Stimulated activated CD8-positive, alpha-beta memory T cell treated with anti-CD3 and anti-CD28 coated beads, Interleukin-7, amount 100 ng/mL, for 1 hour (primary cell): ENCODE measurements at regions not wholly inside any gene's neighbourhood (a gene's known extent, or its start where the extent isn't known, plus 50 kb on each side); places are given as distances from the start of the nearest gene placed in this dataset.

ENCODE experiments used
- DNase-seq, 2 donors: peaks; one replicate each; pipeline ENCODE4 v3.0.0-alpha.2; 2020; ENCODE audit warnings: low read depth in 2 of 2

DNA sequence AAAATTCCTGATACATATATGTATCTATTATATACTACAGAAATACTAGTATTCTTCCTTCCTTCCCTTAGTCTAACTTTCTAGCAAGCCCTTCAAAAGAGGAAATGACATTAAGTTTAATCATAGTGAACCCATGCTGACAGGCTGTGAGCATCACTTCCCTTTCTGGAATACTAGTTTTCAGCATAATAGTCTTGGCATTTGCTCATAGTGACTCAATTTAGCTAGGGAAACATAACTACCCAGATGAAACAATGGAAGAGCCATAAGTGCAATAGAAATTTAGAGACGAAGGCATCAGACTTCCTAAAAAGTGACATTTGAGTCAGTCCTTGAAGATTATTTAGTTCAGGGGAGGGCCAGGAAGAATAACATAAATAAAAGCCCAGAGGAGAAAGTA, 184.5 kb upstream of the CRY1 start:
- no peak for DNase-seq

DNA sequence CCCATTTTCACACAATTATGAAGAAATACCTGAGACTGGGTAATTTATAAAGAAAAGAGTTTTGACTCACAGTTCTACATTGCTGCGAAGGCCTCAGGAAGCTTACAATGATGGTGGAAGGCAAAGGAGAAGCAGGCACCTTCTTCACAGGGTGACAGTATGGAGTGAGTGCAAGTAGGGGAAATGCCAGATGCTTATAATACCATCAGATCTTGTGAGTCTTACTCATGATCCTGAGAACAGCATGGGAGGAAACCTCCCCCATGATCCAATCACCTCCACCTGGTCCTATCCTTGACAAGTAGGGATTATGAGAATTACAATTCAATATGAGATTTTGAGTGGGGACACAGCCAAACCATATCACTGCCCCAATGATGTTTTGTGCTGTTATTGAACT, 189.3 kb upstream of the CRY1 start:
- no peak for DNase-seq

DNA sequence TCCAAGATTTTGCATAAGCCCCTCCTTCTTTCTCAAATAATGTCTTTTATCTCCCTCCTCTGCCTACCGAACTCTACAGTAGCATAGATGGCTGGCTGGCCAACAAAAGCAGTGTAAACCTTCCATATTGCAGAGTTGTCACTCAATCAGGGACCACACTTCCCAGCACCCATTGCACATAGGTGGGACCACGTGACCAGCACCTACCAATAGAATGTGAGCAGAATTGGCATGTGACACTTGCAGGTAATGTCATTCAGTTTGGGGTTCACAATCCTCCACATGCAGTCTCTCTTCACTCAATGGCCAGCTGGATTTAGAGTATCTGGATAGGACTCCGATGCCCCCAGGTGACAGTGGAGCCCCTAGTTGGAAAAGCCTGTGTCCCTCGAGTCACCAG, 190.3 kb upstream of the CRY1 start:
- DNase-seq = no peak

DNA sequence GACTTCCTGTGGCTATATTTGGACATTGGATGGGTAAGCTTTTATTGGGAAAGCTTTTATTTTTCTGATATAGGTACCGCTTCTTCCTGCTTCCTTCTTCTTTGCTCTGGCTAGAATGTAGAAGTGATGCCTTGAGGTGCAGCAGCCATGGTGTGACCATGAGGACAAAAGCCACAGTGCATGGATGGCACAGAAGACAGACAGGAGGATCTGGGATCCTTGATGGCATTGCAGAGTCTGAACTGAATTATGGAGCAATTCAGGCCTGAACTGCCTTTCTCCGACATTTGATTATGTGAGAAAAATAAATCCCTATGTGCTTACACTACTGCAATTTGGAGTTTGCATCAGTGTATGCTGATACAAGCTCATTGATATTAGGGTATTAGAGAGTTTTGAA, 191.3 kb upstream of the CRY1 start:
- DNase-seq = no peak

- DNase-seq = no peak
These were observed 194.4 kb upstream of the CRY1 start for GRCh38 chr12:107287436-107288413.

DNA sequence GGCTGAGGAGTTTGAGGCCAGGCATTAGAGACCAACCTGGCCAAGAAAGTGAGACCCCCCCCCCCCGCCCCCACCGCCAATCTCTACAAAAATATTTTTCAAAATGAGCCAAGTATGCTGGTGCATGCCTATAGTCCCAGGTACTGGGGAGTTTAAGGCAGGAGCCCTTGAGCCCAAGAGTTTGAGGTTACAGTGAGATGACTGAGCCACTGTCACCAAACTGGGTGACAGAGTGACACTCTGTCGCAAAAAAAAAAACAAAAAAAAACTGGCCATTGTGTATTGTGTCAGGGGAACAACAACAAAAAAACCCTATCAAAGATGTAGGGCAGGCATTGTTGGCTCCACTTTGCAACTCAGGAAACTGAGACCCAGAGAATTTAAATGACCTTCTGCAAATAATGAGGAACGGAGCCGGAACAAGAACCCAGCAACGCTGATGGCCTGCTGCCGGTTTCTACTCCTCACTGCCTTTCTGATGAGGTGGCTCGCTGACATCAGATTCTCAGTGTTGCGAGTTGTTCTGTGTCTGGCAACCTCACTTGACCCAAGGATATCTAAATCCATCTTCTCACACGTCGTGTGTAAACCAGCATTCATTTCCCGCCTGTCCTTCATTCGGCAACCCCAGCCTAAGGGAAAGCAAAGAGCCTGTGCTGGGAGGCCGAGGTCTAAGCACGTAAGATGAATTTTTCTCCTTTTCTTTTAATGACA, 195.2 kb upstream of the CRY1 start:
- no peak for DNase-seq

GRCh38 chr12:107291018-107291417, 197.7 kb upstream of the CRY1 start:
- no peak for DNase-seq

DNA sequence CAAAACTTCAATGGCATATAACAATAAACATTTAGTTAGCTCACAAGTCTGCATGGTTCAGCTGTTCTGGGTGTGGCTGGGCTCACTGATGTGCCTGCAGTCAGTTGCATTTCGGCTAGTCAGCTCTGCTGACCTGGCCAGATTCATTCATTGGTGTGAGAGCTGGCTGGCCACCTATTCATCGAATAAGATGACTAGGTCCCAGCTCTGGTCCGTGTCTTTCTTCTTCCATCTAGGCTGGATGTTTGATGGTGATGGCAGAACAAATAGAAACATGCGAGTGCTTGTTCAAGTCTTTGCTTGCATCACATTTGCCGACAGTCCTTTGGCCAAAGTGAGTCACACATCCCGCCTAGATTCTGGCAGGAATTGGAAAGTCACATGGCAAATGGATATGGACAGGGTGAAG, 203.3 kb upstream of the CRY1 start:
- no peak for DNase-seq

- DNase-seq = no peak
These were observed 209.4 kb upstream of the CRY1 start for GRCh38 chr12:107302649-107303341.

DNA sequence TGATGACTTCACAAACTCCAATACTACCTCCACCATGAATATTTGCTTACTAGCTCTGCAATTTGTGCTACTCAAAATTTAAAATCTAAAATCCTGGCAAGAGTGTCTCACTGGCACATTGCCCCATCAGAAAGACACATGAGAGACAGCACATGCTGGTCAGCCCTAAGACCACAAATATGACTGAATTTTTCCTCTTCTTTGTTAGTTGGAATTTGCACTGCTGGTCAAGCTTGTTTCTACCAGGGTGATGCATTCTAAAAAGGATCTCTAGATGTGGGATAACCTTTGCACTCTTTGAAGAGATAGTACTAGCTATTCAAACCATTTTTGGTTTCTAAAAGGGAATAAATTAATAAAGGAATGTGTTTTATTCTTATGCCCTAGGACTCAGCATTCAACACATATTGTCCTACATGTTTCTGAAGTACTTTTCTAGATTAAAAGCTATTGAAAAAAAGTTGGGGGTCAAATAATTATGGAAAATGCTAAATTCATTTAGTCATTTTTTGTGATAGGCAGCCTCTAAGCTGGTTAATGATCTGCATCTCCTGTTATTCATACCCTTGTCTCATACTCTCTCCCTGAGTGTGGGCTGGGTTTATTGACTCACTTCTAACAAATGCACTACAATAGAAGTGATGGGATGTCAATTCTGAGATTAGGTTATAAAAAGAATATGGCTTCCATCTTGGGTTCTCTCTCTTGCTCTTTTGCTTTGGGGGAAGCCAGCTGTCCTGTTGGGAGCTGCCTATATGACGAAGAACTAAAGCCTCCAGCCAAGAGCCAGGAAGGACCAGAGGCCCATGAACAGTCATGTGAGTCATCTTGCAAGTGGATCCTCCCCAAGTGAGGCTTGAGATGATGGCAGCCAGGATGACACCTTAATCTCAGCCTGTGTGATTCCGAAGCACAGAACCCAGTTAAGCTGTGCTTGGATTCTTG, 211.5 kb upstream of the CRY1 start:
- DNase-seq = no peak

DNA sequence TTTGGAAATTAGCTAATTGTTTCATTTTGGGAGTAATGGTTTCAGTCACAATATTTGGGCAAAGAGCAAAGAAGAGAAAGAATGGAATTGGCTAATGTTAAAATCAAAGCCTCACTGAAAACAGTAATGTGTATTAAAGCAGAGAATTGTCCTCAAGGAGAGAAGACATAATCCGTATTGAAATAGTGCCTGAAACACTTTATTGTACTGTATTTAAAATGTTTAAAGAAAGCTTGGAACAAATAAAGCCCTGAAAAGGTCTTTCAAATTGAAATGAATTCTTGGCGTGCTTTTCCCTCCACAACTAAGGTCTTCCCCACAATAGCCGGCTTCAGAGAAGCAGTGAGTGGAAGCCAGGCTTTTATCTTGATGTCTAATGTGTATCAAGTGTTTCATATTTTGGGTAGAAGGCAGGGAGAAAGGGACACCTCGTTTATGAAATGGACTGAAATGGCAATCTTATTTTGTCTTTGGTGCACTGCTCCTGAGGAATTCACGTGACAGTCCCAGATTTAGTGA, 212.9 kb upstream of the CRY1 start:
- DNase-seq = no peak

- no peak for DNase-seq
These were observed 215.0 kb upstream of the CRY1 start for GRCh38 chr12:107308310-107308709.

DNA sequence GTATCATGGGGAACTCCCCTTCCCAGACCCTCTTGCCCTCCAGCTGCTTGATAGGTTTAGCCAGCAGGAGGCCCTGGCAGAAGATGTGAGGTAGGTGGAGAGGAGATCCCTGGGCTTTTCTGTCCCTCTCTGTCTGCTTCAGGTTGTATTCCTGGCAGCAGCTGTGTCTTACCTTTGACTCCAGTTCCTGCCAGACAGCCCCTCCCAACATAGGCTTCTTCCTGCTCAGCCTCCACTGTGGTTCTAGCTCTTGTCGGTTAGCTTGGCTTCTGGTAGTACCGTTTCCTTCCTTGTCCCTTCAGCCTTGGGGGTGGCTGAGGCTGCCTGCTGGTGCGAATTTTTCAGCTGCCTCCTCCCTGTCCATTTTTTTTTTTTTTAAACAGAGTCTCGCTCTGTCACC, 215.7 kb upstream of the CRY1 start:
- DNase-seq = no peak

- DNase-seq = no peak
These were observed 217.3 kb upstream of the CRY1 start for GRCh38 chr12:107310621-107311020.

DNA sequence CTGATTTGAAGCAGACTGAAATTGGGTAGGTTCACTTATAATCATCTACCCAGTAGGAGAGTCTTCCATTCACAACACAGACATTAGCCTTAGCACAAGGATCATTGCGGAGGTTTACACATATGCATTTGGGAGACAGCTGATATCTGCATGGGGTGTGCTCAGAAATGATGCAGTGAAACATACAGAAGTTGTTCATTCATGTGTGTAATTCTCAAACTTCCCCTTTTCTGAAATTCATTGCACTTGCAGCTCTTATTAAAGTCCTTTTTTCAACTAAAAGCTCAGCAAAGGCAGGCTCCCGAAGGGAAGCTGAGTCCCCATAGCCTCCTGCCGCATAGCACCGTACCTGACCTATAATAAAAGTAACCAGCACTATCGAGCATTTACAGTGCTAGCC, 218.3 kb upstream of the CRY1 start:
- DNase-seq = no peak

GRCh38 chr12:107317751-107318555, 224.6 kb upstream of the CRY1 start:
- DNase-seq = peak; percentile 58 to 62

DNA sequence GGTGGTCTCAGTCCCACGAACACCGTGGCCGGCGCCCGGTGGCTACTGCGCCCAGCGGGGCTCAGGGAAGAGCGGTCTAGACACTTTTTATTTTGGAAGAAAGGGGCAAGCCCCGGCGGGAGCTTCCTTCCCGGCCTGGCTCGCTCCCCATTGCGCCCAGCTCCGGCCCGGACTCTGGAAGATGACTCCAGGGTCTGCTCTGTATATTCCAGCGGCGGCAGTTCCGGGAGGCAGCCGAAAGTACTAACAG, 225.1 kb upstream of the CRY1 start:
- no peak for DNase-seq

GRCh38 chr12:107318806-107319532, 225.6 kb upstream of the CRY1 start:
- no peak for DNase-seq

DNA sequence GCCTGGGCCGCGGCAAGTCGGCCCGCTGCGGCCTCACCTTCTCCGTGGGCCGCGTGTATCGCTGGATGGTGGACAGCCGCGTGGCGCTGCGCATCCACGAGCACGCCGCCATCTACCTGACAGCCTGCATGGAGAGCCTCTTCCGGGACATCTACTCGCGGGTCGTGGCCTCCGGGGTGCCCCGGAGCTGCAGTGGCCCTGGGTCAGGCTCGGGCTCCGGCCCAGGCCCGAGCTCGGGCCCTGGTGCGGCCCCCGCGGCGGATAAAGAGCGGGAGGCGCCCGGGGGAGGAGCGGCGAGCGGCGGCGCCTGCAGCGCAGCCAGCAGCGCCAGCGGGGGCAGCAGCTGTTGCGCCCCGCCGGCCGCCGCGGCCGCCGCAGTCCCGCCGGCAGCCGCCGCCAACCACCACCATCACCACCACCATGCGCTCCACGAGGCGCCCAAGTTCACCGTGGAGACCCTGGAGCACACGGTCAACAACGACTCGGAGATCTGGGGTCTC, 226.2 kb upstream of the CRY1 start:
- DNase-seq = no peak
